GM19397 (cell line): ENCODE measurements at regions not wholly inside any gene's neighbourhood (a gene's known extent, or its start where the extent isn't known, plus 50 kb on each side); places are given as distances from the start of the nearest gene placed in this dataset.
A peak's percentile ranks its signal among the peaks of the same experiment; 100 is the strongest.

Experiments used
- ATAC-seq: cut with Tn5 transposase; IDR thresholded peaks from one replicate; pipeline ENCODE4 v1.9.1; 2021; ENCODE audit warnings: mild to moderate bottlenecking, moderate library complexity; ENCODE audit not compliant: unreplicated experiment

DNA sequence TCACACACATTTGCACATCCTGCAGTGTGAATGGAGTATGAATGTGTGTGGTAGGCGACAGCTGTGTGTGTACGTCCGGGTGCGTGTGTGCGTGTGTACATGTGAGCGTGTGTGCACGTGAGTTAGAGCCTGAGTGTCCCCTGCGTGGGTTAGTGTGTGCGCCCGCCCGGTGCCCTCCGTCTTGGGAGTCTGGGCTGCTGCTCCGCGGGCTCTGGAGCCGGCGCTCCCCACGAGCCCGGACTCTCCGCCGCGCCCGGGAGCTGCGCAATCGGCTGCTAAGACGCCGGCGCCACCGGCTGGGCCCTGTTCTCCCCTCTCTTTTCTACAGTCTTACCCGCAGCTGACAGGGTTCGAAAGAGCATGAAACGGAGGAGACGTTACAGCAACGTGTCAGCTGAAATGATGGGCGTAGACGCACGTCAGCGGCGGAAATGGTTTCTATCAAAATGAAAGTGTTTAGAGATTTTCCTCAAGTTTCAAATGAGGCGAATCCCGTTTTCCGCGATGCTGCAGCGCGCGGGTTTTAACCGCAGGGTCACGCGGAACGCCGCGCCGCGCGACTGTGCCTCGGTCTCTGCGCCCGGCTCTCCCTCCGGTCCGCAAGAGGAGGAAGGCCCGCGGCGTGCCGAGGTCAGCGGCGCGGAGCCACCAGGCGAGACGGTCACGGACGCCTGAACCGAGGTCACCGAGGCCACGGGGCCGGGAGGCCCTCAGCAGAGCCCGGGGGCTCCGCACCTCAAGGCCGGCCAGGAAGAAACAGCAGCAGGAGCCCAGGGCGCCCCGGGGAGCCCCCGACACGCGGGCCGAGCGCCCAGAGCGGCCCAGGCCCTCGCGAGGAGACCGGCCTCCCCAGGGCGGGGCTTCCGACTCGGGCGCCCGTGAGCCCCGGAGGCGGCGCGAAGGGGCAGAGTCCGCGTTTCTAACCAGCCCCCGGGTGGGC, 95.3 kb upstream of the BHLHE23 start:
- ATAC-seq, result peak; percentile 48

GRCh38 chr20:63100926-63101699, 94.3 kb upstream of the BHLHE23 start:
- ATAC-seq, result no peak

DNA sequence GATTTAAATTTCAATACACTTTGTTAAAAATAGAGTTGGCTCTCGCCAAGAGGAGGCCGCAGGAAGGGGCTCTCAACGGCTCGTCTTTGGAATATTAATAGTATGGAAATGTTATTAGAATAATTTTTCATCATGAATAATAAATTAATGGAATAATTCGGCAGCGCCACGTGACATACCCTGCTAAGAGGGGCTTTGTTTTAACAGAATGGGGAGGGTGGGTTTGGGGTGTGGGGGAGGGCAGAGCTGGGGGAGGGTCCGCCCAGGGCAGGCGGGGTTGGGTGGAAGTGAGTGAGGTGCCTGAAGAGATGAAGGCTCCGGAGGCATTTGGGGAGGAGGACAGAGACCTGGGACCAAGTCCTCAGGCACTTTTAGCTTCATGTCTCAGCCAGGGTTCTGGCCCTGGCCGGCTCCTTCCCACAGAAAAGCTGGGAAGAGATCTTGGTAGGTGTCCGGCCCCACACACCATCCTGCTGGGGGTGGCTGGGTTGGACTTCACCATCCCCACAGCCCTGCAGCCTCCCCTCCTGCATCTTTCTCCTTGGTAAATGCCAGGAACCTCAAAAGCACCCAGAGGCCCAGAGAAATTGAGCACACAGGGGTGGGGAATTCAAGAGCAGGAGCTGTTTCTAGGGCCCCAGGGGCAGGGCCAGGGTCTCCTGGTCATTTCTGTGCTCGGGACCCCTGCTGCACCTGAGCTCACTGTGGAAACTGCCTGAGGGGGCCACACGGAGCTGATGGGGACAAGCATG, 93.6 kb upstream of the BHLHE23 start:
- ATAC-seq, result no peak

- no peak for ATAC-seq
Measured at GRCh38 chr20:63099456-63100173, 92.9 kb upstream of the BHLHE23 start.

GRCh38 chr20:63098195-63098810, 91.5 kb upstream of the BHLHE23 start:
- ATAC-seq, result no peak

DNA sequence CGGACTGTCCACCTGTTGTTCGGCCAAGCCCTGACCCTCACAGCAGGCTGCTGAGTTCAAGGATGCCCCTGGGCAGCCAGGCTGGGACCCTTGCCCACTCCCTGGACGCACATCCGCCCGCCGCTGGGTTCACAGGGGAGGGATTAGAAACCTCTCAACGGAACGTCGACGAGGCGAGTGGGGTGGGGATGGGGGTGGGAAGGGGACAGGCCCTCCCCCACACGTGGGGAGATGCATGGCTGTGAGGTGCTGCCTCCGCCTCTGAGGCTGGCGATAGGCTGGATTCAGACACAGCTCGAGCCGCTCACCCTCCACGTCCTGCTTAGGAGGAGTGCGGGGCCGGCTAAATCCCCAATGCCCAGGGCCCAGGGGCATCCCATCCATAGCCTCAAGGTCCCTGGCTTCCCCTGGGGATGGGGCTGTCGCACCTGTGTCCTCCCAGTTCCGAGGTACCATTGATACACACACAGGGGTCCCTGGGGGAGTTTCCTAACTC, 90.6 kb upstream of the BHLHE23 start:
- no peak for ATAC-seq

DNA sequence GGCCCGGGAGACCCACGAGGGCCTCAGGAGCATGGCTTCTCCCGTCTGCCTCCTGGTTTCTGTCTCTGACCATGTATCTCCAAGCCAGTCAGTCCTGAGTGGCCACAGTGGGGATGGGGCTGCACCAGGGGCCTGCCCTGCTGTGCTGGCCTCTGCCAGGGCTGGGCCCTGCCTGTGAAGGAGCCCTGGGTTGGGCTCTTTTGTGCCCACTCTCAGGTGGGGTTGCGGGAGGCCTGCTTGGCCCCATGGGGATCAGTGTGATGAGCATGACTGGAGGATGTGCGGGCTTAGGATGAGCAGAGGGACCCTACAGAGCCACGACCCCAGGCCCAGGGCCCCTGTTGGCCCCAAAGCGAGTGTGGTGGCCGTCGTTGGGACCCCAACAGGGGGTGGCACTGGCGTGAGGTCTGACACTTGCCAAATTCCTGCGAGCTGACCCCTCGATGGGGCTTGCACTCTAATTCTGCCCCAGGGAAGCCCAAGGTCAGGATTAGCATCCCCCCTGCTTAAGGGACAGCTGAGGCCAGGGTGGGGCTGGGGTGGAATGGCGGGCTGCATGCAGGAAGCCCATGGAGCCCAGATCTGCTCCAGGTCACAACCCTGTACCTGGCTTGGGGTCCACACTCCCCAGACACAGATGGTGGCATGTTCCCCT, 90.0 kb upstream of the BHLHE23 start:
- no peak for ATAC-seq

GRCh38 chr20:63095718-63096654, 89.2 kb upstream of the BHLHE23 start:
- no peak for ATAC-seq

- no peak for ATAC-seq
Measured at GRCh38 chr20:63094767-63095499, 88.2 kb upstream of the BHLHE23 start.

GRCh38 chr20:63093966-63094766, 87.4 kb upstream of the BHLHE23 start:
- ATAC-seq, result no peak

GRCh38 chr20:63092660-63093215, 86.0 kb upstream of the BHLHE23 start:
- no peak for ATAC-seq

DNA sequence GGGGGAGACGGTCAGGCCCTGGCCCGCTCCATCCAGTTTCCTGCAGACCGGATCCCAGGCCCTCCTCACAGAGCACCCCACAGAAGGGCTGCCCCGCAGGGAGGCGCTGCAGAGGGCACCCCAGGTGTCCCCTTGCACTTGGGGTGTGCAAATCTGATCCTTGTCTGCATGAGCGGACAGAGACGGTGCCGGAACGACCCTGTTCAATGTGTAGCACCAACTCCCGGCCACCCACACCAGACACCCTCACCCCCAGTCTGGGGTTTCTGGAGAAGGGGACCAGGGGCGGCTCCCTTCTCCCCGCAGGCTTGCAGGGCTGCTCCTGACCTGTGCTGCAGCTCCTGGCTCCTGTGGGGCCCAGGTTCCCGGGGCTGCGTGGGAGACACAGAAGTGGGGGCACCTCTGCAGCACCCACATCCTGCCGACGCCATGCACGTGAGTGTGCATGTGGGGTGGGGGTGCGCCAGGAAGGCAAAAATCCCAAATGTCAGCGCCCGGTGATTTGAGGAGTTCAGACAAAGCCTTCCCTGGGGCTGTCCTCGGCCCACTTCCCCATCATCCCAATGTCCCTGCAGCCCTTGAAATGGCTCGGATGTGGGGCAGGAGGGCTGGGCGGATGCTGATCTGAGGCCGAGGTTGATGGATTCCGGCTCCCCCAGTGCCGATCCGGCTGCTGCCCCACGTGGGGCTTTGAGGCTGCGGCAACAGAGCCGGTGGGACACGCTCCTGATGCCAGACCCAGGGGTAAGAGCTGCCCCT, 85.3 kb upstream of the BHLHE23 start:
- no peak for ATAC-seq

DNA sequence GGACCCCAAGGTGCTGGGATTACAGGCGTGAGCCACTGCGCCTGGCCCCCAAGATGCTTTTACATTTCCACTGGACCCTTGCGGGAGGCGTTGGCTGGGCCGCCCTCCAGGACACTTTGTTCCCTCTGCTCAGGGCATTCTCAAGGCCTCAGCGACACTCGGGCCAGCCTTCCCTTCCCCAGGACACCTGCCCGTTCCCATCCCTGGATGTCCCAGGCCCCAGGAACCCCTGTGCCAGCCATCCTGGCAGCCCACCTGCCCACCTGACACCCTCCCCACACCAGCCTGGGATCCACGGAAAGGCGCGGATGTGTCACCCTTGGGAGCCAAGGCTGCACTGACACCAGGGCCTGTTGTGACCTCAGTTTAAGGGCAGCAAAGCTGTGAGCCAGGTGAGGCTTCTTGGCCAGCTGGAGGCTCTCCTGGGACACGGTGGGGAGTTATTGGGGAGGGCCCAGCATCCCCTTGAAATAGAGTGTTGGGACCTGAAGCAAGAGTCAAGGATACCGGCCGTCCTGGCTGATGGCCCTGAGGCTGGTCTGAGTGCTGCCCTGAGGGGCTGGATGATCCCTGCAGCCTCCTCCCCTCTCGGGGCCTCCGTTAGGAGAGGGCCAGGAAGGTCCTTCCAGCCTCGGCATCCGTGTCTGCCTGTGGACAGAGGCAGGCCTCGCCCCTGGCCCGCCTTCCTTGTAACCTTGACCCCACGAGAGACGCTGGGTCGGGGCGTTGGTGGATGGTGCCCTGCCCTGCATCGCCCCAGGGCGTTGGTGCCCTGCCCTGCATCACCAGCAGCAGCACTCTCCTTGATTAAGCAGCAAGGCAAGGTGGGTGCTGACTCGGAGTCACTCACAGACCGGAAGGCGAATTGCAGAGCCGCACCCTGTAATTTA, 84.2 kb upstream of the BHLHE23 start:
- no peak for ATAC-seq

GRCh38 chr20:63090052-63090451, 83.3 kb upstream of the BHLHE23 start:
- no peak for ATAC-seq
